Muscle of leg (tissue), 3 donors: ENCODE measurements at regions not wholly inside any gene's neighbourhood (a gene's known extent, or its start where the extent isn't known, plus 50 kb on each side); places are given as distances from the start of the nearest gene placed in this dataset.
"Not testable (repeated sequence)": the region's sequence is repeated elsewhere in the genome, so short reads cannot be mapped to it uniquely, and the experiment has no call there.

Experiments used
- DNase-seq: peaks from one replicate; pipeline ENCODE4 v3.0.0; 2013
- H3K27ac ChIP-seq: one replicate; pipeline ENCODE4 v1.5.1; 2013; ENCODE audit warnings: mild to moderate bottlenecking, low read length, control low read depth
- H3K27me3 ChIP-seq: one replicate; pipeline ENCODE4 v1.6.1; 2013; ENCODE audit warnings: low read length; ENCODE audit not compliant: control insufficient read depth, insufficient read depth
- H3K36me3 ChIP-seq: one replicate; pipeline ENCODE4 v1.6.1; 2013; ENCODE audit warnings: low read length; ENCODE audit not compliant: control insufficient read depth, insufficient read depth
- H3K4me1 ChIP-seq: one replicate; pipeline ENCODE4 v1.6.1; 2013; ENCODE audit warnings: low read length; ENCODE audit not compliant: control insufficient read depth, insufficient read depth
- H3K4me3 ChIP-seq: one replicate; pipeline ENCODE4 v1.5.1; 2013; ENCODE audit warnings: low read length, control low read depth
- H3K9me3 ChIP-seq: replicated peaks from 2 replicates; pipeline ENCODE4 v1.6.1; 2013; ENCODE audit warnings: low read depth, low read length; ENCODE audit not compliant: control insufficient read depth
- WGBS: methylation state at CpG from one replicate; pipeline ENCODE4 v1.1.5; 2013; ENCODE audit warnings: missing lambda C conversion rate; ENCODE audit not compliant: insufficient coverage; 5-methylcytosine and 5-hydroxymethylcytosine counted together

GRCh38 chr15:96138985-96139384 lies 191.5 kb upstream of the NR2F2 start:
- Histone ChIP-seq H3K4me3 (no peak overlapping the region), H3K9me3 (no peaks in the 10 kb centered on the region), H3K36me3 (no peaks in the 10 kb centered on the region), H3K27ac (no peak overlapping the region), H3K4me1 (no peaks in the 10 kb centered on the region), H3K27me3 (no peaks in the 10 kb centered on the region)
- DNase-seq: no peak

- H3K4me3 ChIP-seq: no peak overlapping the region
- no peaks in the 10 kb centered on the region for H3K4me1 ChIP-seq
- WGBS: 14% methylated on average over 1 of the region's 5 CpGs
- H3K27me3 ChIP-seq: no peaks in the 10 kb centered on the region
- no peak for DNase-seq
- no peaks in the 10 kb centered on the region for H3K36me3 ChIP-seq
- no peak overlapping the region for H3K27ac ChIP-seq
- peaks cover 2% of the 10 kb centered on the region for H3K9me3 ChIP-seq
Observed at GRCh38 chr15:96142498-96142897, 188.0 kb upstream of the NR2F2 start.

DNA sequence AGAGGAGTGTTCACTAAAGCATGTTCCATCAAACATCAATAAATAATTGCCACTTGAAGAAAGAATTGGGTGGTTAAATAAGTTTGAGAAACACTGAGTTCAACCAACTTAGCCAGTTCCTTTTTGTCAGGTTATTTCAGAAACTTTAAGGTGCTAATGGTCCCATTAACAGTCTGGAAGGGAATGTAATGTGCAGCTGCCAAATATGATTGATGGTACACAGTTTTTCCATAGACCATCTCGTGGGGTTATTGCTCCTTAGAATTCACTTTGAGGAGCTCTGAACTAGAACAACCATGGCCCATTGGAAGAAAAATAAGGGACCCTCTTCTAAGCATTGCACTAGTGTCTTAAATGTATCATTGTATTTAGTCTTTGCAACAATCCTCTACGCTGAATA lies 185.8 kb upstream of the NR2F2 start:
- no CpG with 5 or more reads among the region's 2 CpGs for WGBS

DNA sequence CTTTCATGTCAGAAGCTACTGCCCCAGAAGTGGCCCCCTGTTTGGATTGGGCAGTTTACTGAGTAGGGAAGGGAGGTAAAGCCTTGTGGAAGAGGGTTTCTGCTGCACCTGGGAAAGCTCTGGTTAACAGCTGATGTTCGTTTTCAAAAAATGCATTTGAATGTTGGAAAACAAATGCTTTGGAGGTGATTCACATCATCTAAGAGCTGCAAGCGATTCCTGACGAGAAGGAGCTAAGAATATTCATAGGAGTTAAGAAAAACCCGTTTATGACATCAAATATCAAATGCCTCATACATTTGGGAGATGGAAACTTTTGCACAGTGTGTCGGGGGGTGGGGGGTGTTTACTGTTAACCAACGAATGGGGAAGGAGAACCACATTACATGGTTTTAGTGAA lies 183.8 kb upstream of the NR2F2 start:
- Histone ChIP-seq H3K4me3 (no peak overlapping the region), H3K27ac (no peak overlapping the region), H3K4me1 (no peaks in the 10 kb centered on the region), H3K36me3 (no peaks in the 10 kb centered on the region), H3K9me3 (peaks cover 2% of the 10 kb centered on the region), H3K27me3 (no peaks in the 10 kb centered on the region)
- no CpG with 5 or more reads among the region's 6 CpGs for WGBS
- DNase-seq: no peak

More for the DNA sequence above, 185.8 kb upstream of the NR2F2 start:
- H3K4me1 ChIP-seq: no peaks in the 10 kb centered on the region
- H3K36me3 ChIP-seq: no peaks in the 10 kb centered on the region
- peaks cover 2% of the 10 kb centered on the region for H3K9me3 ChIP-seq
- DNase-seq: no peak
- H3K27me3 ChIP-seq: no peaks in the 10 kb centered on the region
- H3K4me3 ChIP-seq: no peak overlapping the region
- no peak overlapping the region for H3K27ac ChIP-seq

GRCh38 chr15:96147267-96147666 lies 183.2 kb upstream of the NR2F2 start:
- Histone ChIP-seq H3K4me1 (no peaks in the 10 kb centered on the region), H3K9me3 (peaks cover 2% of the 10 kb centered on the region), H3K36me3 (no peaks in the 10 kb centered on the region), H3K27me3 (no peaks in the 10 kb centered on the region), H3K27ac (no peak overlapping the region), H3K4me3 (no peak overlapping the region)
- no peak for DNase-seq
- whole genome bisulfite sequencing: 93% methylated on average over 3 of the region's 3 CpGs

- H3K4me3 ChIP-seq: no peak overlapping the region
- H3K9me3 ChIP-seq: peaks cover 2% of the 10 kb centered on the region
- no peak for DNase-seq
- no peaks in the 10 kb centered on the region for H3K27me3 ChIP-seq
- WGBS: 83% methylated on average over 2 of the region's 7 CpGs
- H3K36me3 ChIP-seq: no peaks in the 10 kb centered on the region
- H3K4me1 ChIP-seq: no peaks in the 10 kb centered on the region
- H3K27ac ChIP-seq: no peak overlapping the region
Observed at GRCh38 chr15:96150254-96150653, 180.2 kb upstream of the NR2F2 start.

DNA sequence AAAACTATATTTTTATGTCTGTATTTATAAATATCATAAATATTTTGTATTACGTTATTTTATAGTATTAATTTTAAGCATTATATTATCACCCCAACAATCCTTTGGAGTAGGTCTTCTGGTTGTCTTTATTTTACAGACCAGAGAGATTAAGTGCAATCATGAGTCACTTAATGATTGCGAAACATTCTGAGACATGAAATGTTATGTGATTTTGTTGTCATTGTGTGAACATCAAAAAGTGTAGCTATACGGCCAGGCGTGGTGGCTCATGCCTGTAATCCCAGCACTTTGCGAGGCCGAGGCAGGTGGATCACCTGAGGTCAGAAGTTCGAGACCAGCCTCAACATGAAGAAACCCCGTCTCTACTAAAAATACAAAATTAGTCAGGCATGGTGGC lies 178.8 kb upstream of the NR2F2 start:
- 89% methylated on average over 4 of the region's 8 CpGs for WGBS
- H3K9me3 ChIP-seq, DNase-seq, H3K4me1 ChIP-seq, H3K27ac ChIP-seq, H3K36me3 ChIP-seq, H3K4me3 ChIP-seq, H3K27me3 ChIP-seq: not testable (repeated sequence)

DNA sequence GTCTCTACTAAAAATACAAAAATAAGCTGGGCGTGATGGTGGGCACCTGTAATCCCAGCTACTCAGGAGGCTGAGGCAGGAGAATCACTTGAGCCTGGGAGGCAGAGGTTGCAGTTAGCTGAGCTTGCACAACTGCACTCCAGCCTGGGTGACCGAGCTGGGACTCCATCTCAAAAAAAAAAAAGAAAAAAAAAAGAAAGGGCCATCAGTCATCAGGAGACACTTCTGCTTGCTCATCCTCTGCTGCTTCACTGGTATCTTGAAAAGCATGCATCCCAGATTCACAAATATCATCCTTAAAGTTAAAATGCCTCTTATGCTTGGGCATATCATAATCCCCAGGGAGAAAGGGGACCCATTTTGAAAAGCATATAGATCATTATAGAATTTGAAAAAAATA lies 176.6 kb upstream of the NR2F2 start:
- no peaks in the 10 kb centered on the region for H3K27me3 ChIP-seq
- no CpG with 5 or more reads among the region's 2 CpGs for WGBS

GRCh38 chr15:96158938-96159337 lies 171.6 kb upstream of the NR2F2 start:
- H3K4me1 ChIP-seq: peaks cover 16% of the 10 kb centered on the region
- no peaks in the 10 kb centered on the region for H3K9me3 ChIP-seq
- WGBS: 0% methylated on average over 4 of the region's 5 CpGs
- DNase-seq: peak; percentile 93
- H3K27me3 ChIP-seq: no peaks in the 10 kb centered on the region
- no peak overlapping the region for H3K4me3 ChIP-seq
- H3K36me3 ChIP-seq: no peaks in the 10 kb centered on the region
- peak overlapping the region; percentile 53 for H3K27ac ChIP-seq

More for the DNA sequence above, 176.6 kb upstream of the NR2F2 start:
- H3K4me3 ChIP-seq: no peak overlapping the region
- no peak overlapping the region for H3K27ac ChIP-seq
- no peak for DNase-seq
- no peaks in the 10 kb centered on the region for H3K9me3 ChIP-seq
- peaks cover 8% of the 10 kb centered on the region for H3K4me1 ChIP-seq
- H3K36me3 ChIP-seq: no peaks in the 10 kb centered on the region

- H3K27ac ChIP-seq: peak overlapping the region; percentile 74
- WGBS: 0% methylated on average over 4 of the region's 8 CpGs
- H3K9me3 ChIP-seq: no peaks in the 10 kb centered on the region
- H3K36me3 ChIP-seq: no peaks in the 10 kb centered on the region
- peaks cover 16% of the 10 kb centered on the region for H3K4me1 ChIP-seq
- DNase-seq: peak; percentile 92
- H3K27me3 ChIP-seq: no peaks in the 10 kb centered on the region
- no peak overlapping the region for H3K4me3 ChIP-seq
Observed at GRCh38 chr15:96160269-96160668, 170.2 kb upstream of the NR2F2 start.

DNA sequence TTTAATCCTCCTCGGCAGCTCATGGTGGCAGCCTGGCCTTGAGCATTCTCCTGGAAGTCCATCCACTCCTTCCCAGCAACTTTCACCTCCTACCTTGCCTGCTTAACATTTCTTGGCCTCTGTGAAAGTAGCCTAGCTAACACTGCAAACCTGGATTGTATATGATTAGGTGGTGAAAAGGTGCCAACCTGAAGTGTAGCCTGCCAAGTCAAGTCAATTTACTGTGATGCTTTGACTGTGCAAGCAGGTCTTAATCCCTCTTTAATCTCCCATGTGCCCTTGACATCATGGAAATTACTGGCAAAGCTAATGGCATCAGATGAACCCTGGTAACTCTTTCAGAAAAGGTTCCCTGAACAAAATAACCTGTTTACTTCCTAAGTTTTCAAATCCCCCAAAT lies 169.7 kb upstream of the NR2F2 start:
- peaks cover 19% of the 10 kb centered on the region for H3K4me1 ChIP-seq
- H3K27me3 ChIP-seq: no peaks in the 10 kb centered on the region
- DNase-seq: peak; percentile 33
- H3K9me3 ChIP-seq: no peaks in the 10 kb centered on the region
- WGBS: no CpG with 5 or more reads among the region's 1 CpG
- H3K27ac ChIP-seq: peak overlapping the region; percentile 74
- H3K4me3 ChIP-seq: no peak overlapping the region
- no peaks in the 10 kb centered on the region for H3K36me3 ChIP-seq
